ENCODE measurements at regions not wholly inside any gene's neighbourhood (a gene's known extent, or its start where the extent isn't known, plus 50 kb on each side); places are given as distances from the start of the nearest gene placed in this dataset.

DNA sequence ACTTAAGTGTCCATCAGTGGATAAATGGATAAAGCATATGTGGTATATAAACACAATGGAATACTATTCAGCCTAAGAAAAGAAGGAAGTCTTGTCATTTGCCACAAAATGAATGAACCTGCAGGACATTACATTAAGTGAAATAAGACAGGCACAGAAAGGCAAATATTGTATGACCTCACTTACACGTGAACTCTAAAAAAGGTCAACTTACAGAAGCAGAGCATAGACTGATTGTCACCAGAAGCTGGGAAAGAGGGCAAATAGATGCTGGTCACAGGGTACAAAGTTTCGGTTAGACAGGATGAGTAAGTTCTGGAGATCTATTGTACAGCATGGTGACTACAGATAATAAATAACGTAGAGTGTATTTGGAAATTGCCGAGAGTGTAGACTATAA is 247.7 kb downstream of the RAB28 start:
- DNase-seq = no peak
- Histone ChIP-seq H3K36me3 (ENCODE audit: control insufficient read depth, insufficient read depth, low read length) (no peaks in the 10 kb centered on the region), H3K4me3 (ENCODE audit: low read depth, low read length) (no peak overlapping the region), H3K27me3 (replicated peaks; ENCODE audit: control insufficient read depth, insufficient read depth, low read length) (no peaks in the 10 kb centered on the region), H3K4me1 (no peaks in the 10 kb centered on the region), H3K9me3 (no peaks in the 10 kb centered on the region)
- intact Hi-C loops (cut with micrococcal nuclease; ENCODE audit: unreplicated experiment) = no loop called here
- Mint-ChIP-seq H3K27me3 (ENCODE audit: insufficient read depth, unreplicated experiment) (no peaks in the 10 kb centered on the region), H3K9me3 (ENCODE audit: unreplicated experiment) (peaks cover 11% of the 10 kb centered on the region), H3K27ac (ENCODE audit: unreplicated experiment) (no peak overlapping the region), H3K36me3 (ENCODE audit: insufficient read depth, unreplicated experiment) (peaks cover 6% of the 10 kb centered on the region), H3K4me3 (ENCODE audit: unreplicated experiment) (no peak overlapping the region), H3K4me1 (ENCODE audit: low read depth, unreplicated experiment) (no peaks in the 10 kb centered on the region)
- TF ChIP-seq CTCF (IDR thresholded peaks at IDR 0.05; ENCODE audit: insufficient read depth in 1 of 2, low read depth in 1 of 2, low read length in 1 of 2, severe bottlenecking in 1 of 2, unreplicated experiment in 1 of 2) = no peak
- BruUV-seq (replicated peaks) = no TSS peak
- ChIA-PET CTCF (no interaction called here), POLR2A (no interaction called here)

- TF ChIP-seq CTCF (IDR thresholded peaks at IDR 0.05; ENCODE audit: insufficient read depth in 1 of 2, low read depth in 1 of 2, low read length in 1 of 2, severe bottlenecking in 1 of 2, unreplicated experiment in 1 of 2) = no peak
- intact Hi-C loops (cut with micrococcal nuclease; ENCODE audit: unreplicated experiment) = no loop called here
- Mint-ChIP-seq H3K4me1 (ENCODE audit: low read depth, unreplicated experiment) (no peaks in the 10 kb centered on the region), H3K36me3 (ENCODE audit: insufficient read depth, unreplicated experiment) (peaks cover 6% of the 10 kb centered on the region), H3K9me3 (ENCODE audit: unreplicated experiment) (peaks cover 20% of the 10 kb centered on the region), H3K4me3 (ENCODE audit: unreplicated experiment) (no peak overlapping the region), H3K27me3 (ENCODE audit: insufficient read depth, unreplicated experiment) (no peaks in the 10 kb centered on the region), H3K27ac (ENCODE audit: unreplicated experiment) (no peak overlapping the region)
- Histone ChIP-seq H3K27me3 (replicated peaks; ENCODE audit: control insufficient read depth, insufficient read depth, low read length) (no peaks in the 10 kb centered on the region), H3K36me3 (ENCODE audit: control insufficient read depth, insufficient read depth, low read length) (no peaks in the 10 kb centered on the region), H3K4me1 (no peaks in the 10 kb centered on the region), H3K9me3 (no peaks in the 10 kb centered on the region), H3K4me3 (ENCODE audit: low read depth, low read length) (no peak overlapping the region)
- no peak for DNase-seq
- POLR2A ChIA-PET = no interaction called here
- CTCF ChIA-PET = no interaction called here
- no TSS peak for BruUV-seq (replicated peaks)
Measured at GRCh38 chr4:13233755-13234154, 250.4 kb downstream of the RAB28 start.

DNA sequence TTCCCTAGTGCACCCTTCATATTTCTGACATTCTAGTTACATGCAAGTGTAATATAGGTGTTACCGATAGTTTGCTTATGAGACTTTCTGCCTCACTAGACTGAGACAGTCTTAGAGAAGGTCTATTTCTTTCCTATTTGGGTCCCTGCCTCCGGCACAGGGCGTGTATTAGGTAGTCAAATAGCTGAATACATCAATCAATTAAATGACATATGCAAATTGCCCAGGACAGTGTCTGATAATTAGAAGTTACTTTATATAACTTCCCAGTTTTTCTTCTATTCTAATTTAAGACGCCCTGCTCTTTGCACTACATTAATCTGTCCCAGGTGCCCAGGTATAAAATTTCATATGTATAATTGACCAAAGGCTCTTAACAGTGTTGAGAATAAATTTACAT is 264.2 kb downstream of the RAB28 start:
- no peak overlapping the region for H3K27ac Mint-ChIP-seq (ENCODE audit: unreplicated experiment)
- DNase-seq = no peak
- no peak overlapping the region for H3K4me3 Mint-ChIP-seq (ENCODE audit: unreplicated experiment)
- H3K27me3 ChIP-seq (replicated peaks; ENCODE audit: control insufficient read depth, insufficient read depth, low read length) = no peaks in the 10 kb centered on the region
- POLR2A ChIA-PET = no interaction called here
- H3K27me3 Mint-ChIP-seq (ENCODE audit: insufficient read depth, unreplicated experiment) = no peaks in the 10 kb centered on the region
- H3K36me3 Mint-ChIP-seq (ENCODE audit: insufficient read depth, unreplicated experiment) = no peaks in the 10 kb centered on the region
- H3K9me3 ChIP-seq = no peaks in the 10 kb centered on the region
- TF ChIP-seq CTCF (IDR thresholded peaks at IDR 0.05; ENCODE audit: insufficient read depth in 1 of 2, low read depth in 1 of 2, low read length in 1 of 2, severe bottlenecking in 1 of 2, unreplicated experiment in 1 of 2) = no peak
- H3K4me3 ChIP-seq (ENCODE audit: low read depth, low read length) = no peak overlapping the region
- H3K36me3 ChIP-seq (ENCODE audit: control insufficient read depth, insufficient read depth, low read length) = no peaks in the 10 kb centered on the region
- no peaks in the 10 kb centered on the region for H3K9me3 Mint-ChIP-seq (ENCODE audit: unreplicated experiment)
- CTCF ChIA-PET = no interaction called here
- BruUV-seq (replicated peaks) = no TSS peak
- no peaks in the 10 kb centered on the region for H3K4me1 ChIP-seq
- intact Hi-C loops (cut with micrococcal nuclease; ENCODE audit: unreplicated experiment) = no loop called here
- no peaks in the 10 kb centered on the region for H3K4me1 Mint-ChIP-seq (ENCODE audit: low read depth, unreplicated experiment)

Data from Caco-2 (cell line).